ENCODE measurements at regions not wholly inside any gene's neighbourhood (a gene's known extent, or its start where the extent isn't known, plus 50 kb on each side); places are given as distances from the start of the nearest gene placed in this dataset.

DNA sequence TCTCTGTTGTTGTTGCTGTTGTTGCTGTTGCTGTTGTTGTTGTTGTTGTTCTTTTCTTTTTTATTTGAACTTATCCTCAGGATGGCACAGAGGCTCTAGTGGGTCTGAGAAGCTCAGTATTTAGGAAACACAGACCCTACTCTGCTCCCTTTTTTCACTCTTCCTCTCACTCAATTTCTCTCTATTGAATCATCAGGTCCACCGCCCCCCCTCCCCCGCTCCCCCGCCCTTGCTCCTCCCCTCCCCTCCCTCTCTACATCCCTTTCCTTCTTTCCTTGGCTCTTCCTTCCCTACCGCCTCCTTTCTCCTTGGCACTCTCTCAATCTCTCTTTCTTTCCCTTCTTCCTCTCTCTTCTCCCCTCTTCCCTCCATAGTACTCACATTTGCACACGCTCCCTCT is 218.5 kb upstream of the ZC3H12A start:
- TF ChIP-seq POLR2A (IDR thresholded peaks at IDR 0.05) (no peak), CTCF (IDR thresholded peaks at IDR 0.05) (no peak)
